ENCODE measurements at regions not wholly inside any gene's neighbourhood (a gene's known extent, or its start where the extent isn't known, plus 50 kb on each side); places are given as distances from the start of the nearest gene placed in this dataset.
"Not testable (repeated sequence)": the region's sequence is repeated elsewhere in the genome, so short reads cannot be mapped to it uniquely, and the experiment has no call there.

DNA sequence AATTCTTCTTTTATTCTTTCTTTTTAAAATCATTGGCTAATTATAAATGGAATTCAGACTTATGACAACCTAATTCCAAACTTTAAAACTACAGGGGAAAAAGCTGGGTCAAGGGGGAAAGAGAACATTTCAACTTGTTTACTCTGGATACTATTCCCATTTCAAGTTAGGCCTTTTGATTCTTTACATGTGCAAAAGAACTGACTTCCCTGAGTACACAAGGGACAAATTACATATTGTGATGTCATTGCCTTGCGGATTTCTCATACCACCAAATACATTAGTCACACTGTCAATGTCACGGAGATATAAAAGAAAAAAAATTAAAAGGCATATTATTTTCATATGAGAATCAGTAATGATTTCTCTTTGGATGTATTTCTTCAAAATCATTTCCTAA lies 96.5 kb upstream of the TBX18 start:
- no peak for DNase-seq
- intact Hi-C loops (cut with DNase I) = no loop called here

DNA sequence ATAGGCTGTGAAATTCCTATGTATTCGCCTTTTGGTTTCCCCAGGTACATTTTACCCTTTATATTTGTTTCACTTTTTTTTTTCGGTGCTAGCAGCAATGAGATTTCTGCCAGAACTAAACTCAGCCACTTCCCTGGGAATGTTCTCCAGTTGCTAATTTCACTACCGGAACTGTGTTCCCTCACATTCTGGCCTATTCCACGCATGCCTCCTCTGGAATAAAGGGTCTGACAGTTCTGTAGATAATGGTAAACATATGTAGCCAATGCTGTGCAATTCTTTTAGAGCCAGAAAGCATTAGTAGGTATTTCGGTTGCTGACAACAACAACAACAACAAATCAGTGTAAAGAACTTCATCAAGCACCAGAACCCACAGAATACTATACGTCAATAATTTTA lies 96.1 kb upstream of the TBX18 start:
- DNase-seq = no peak
- intact Hi-C loops (cut with DNase I) = no loop called here

DNA sequence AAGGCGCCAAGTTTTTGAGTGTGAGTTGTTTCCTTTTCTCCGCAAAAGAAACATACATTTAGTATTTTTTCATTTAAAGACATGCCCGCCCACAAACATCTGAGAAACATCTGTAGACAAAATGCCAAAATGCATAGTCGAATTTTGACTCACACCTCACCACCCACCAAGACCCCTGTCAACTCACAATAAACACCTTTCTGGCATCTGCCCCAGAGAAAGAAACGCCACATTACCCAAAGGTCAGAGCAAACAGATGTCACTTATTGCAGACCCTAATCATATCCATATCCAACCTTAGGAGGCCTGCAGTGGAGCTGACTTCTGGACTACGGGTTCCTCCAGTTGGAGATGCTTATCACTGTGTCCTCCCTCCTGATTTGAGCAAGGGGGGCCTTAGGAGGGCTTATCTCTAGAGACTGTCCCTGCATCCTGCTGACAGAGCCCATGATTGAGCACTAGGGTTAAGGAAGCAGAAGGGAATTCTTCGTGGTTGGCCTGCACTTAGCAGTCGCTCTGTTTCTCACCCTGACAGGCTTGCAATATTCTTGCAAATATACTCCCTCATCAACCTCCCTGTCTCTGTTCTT lies 90.5 kb upstream of the TBX18 start:
- intact Hi-C loops (cut with DNase I) = no loop called here
- no peak for DNase-seq

DNA sequence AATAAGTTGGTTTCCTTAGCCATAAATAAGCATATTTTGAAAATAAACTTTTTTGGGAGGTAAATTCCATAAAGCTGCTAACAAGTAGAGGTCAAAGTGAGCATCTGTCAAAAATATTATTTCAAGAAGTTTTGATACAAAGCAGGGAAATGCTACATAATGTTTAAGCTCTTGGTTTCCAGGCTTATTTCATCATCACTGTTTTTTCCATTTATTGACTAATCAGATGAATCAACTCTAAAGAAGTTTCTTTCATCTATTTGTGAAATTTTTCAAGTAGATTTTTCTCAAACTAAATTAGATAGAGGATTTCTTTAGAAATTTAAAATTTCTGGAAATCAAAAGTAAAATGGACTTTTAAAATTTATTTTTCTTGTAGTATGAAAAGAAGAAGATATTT lies 89.5 kb upstream of the TBX18 start:
- intact Hi-C loops (cut with DNase I) = no loop called here
- no peak for DNase-seq

DNA sequence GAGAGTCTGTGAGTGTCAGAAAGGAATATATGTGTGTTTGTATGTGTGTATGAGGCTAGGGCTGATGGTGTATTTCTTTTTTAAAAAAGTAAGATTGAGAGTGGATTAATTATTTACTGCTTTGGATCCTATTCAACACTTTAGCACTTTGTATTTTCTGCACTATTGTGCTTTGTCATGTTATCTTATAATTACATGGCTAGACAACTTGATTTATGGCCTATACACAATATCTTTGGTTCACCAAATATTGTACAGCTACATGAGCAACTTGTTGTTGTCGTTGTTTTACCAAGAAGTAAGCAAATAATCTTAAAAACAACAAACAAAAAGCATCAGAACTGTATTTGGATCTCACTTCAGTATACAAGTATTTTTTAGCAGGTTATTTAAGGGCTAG lies 84.6 kb upstream of the TBX18 start:
- DNase-seq = no peak

DNA sequence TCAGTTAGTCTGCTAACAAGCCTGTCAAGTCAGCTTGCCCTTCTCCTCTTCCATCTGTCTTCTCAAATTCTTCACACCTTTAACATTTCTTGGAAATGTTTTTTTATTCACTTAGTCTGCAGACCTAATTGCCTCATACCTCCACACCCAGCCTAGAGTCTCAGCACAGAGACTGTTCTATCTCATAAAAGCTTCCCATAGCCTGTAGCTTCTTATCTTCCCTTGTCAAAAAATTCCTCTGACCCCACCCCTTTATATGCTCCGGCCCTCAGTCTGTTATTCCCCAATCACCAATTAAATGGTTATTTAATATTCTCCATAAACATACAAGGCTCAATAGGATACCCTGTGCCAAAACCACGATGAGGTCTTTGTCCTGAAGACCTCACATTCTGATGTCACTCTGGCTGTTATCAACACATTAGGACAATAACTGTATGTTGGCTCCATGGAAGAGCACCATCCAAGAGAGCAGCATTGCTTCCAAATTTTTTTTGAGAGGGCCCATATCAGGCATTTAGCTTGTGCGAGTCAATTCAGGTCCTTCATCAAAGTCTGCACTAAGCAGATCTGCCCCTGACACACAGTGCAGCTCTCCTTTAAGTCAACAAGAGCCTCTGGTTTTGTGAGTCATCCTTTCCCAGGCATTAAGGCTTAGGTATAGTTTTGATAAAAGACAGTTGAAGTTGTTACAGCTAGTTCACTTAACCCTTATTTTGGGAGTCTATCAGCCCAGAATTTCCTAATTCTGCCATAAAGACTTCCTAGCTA lies 83.2 kb upstream of the TBX18 start:
- intact Hi-C loops (cut with DNase I) = no loop called here

More for the DNA sequence above, 84.6 kb upstream of the TBX18 start:
- intact Hi-C loops (cut with DNase I) = no loop called here

DNA sequence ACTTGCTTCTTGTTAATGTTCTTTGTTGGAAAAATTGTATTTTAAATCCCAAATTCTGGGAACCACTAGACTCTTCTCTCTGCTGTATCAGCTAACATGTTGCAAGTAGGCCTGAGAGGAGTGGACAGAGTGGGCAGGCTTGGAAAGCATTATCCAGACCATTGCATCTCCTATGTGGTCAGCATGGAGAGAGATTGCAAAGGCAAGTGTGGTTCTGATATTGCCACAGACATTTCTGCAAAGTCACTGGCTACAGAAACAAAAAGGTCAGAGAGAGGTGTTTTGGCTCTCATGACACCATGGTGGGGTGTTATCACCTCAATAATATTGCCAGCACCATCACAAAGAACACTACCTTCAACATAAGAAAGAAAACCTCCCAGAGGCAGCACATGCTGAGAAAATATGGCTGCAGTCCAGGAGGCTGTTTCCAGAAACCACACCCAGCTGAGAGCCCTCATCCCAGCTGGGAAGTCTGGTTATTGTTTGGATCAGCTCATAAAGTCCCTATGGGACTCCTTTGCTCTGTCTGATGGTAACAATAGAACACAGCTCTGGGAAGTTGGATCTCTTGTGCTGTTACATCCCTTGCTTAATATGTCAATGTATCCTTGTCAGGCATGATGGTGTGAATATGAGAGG lies 78.2 kb upstream of the TBX18 start:
- no peak for DNase-seq

More for the DNA sequence above, 83.2 kb upstream of the TBX18 start:
- no peak for DNase-seq

DNA sequence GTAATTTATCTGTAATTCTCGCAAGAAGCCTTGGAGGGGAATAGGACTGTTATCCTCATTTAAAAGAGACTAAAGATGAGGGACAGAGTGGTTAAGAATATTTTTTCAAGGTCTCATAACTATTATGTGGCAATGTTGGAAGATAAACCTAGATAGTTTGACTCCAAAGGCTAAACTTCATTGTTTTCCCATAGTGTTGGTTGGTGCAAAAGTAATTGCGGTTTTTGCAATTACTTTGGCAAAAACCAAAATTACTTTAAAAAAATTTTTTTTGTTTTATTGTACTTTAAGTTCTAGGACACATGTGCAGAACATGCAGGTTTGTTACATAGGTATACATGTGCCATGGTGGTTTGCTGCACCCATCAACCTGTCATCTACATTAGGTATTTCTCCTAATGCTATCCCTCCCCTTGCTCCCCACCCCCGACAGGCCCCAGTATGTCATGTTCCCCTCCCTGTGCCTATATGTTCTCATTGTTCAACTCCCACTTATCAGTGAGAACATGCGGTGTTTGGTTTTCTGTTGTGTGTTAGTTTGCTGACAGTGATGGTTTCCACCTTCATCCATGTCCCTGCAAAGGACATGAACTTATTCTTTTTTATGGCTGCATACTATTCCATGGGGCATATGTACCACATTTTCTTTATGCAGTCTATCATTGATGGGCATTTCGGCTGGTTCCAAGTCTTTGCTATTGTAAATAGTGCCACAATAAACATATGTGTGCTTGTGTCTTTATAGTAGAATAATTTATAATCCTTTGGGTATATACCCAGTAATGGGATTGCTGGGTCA lies 72.9 kb upstream of the TBX18 start:
- intact Hi-C loops (cut with DNase I); DNase-seq: not testable (repeated sequence)

More for the DNA sequence above, 78.2 kb upstream of the TBX18 start:
- intact Hi-C loops (cut with DNase I) = no loop called here

DNA sequence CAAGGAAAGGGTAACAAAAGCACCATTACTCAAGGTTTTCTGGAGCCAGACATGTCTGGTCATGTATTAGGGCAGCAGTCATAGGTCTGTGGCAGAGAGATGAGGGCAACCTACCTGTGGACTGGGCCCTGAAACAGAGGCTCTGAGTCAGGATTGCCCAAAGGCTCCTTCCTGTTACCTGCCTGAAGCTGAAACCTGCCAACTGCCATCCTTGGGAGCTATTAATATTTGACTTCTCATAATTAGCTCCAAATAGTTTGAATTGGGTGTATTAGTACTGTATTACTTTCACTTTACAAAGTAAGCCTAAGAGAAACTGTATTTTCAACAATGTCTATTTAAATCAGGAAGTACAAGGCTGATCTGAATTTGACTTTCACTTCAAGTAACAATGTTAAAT lies 72.0 kb upstream of the TBX18 start:
- intact Hi-C loops (cut with DNase I) = no loop called here
- DNase-seq = no peak

DNA sequence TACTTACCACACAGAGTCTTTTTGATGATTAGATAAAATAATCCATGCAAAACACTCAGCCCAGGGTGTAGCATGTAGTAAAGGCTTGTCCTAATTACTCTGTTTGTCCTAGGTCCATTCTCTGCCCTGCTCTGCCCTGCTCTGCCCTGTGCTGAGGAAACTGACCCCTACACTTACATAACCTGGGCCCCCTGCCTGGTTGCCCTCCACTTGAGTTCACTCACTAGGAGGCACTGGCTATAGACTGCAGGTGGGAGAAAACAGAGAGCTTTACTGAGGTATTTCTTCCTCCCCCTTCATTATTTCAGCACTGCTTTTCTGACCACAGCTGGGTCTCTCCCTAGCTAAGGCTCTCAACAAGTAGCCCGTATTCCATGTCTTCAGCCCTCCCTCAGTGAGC lies 70.9 kb upstream of the TBX18 start:
- no peak for DNase-seq
- intact Hi-C loops (cut with DNase I) = no loop called here

DNA sequence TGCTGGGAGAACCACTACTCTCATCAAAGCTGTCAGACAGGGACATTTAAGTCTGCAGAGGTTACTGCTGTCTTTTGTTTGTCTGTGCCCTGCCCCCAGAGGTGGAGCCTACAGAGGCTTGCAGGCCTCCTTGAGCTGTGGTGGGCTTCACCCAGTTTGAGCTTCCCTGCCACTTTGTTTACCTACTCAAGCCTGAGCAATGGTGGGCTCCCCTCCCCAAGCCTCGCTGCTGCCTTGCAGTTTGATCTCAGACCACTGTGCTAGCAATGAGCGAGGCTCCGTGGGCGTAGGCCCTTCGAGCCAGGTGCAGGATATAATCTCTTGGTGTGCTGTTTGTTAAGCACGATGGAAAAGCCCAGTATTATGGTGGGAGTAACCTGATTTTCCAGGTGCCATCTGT lies 67.5 kb upstream of the TBX18 start:
- DNase-seq = peak in 2 of 10 donors; percentile 59 to 72
- intact Hi-C loops (cut with DNase I) = not testable (repeated sequence)

DNA sequence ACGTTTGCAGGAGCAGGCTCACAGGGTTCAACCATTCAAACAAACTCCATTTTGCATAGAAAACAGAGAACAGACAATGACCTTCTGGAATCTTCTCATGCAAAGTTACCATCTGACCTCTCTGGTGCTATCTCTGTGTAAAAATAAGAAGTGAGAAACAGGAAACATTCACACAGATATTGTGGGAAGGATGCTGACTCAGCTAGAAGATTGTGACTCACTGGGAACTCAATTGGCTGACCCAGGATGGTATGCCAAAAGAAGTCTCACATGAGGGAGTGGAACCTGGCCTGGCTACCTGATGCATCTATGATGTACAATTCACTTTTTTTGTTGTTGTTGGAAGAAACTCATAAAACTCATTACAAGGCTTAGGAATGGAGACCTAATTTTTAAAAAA lies 61.1 kb upstream of the TBX18 start:
- intact Hi-C loops (cut with DNase I) = no loop called here
- DNase-seq = no peak

DNA sequence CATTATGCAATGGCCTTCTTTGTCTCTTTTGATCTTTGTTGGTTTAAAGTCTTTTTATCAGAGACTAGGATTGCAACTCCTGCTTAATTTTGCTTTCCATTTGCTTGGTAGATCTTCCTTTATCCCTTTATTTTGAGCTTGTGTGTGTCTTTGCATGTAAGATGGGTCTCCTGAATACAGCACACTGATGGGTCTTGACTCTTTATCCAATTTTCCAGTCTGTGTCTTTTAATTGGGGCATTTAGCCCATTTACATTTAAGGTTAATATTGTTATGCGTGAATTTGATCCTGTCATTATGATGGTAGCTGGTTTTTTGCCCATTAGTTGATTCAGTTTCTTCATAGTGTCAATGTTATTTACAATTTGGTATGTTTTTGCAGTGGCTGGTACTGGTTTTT lies 56.9 kb upstream of the TBX18 start:
- intact Hi-C loops (cut with DNase I) = not testable (repeated sequence)

DNA sequence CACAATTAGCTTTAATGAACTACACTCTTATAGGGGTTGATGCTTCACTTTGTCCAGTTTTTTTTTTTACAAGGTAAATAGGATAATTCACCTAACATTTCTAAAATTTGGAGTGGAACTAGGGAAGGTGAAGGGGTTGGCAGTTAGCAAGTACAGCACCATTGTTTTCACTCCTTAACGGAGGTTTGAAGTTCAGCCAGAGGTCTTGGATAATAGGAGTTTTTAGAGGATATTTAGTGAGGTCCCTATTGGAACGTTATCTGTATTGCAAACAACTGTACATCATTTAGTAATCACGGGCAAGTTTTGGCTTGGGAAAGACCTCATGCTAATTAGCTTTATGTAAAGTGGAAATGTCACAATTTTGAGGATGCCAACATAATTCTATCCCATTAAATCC lies 52.3 kb upstream of the TBX18 start:
- intact Hi-C loops (cut with DNase I) = no loop called here
- DNase-seq = no peak

More for the DNA sequence above, 56.9 kb upstream of the TBX18 start:
- not testable (repeated sequence) for DNase-seq

DNA sequence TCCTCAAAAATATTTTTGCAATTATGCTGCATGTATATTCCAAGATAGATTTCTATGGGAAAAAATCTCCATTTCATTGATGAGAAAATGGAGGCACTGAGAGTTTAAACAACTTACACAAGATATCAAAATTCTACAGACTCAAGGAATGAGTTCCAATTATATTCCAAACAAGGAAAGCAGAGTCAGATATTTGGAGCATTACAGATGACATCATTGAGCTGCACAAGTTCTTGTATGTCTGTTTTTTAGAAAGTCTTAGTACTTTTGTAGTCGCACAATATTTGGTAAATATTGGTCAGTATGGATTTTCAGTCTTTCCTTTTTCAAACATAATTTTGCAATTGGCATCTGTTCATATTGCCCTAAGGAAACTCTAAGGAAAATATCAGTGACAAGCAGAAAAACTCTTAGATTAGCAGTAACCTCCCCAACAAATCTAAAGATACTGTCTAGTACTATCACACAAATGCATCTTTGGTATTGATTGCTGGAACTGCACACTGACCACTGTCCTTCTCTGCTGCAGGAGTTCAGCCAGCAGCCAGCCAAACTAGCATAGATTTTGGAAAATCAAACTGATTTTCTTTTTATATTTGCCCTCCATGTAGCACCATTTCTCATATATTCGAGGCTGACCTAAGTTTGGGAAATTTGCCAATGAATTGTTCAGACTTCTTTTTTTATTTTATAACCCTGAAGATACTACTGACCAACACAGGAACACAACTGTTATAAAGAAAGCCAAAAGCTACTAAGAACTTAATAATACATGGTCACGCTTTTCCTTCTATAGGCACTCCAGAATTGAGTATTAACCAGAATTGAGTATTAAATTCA lies 51.7 kb upstream of the TBX18 start:
- DNase-seq = no peak

More for the DNA sequence above, 51.7 kb upstream of the TBX18 start:
- intact Hi-C loops (cut with DNase I) = no loop called here
